OCI-LY3 (cell line): ENCODE measurements at regions not wholly inside any gene's neighbourhood (a gene's known extent, or its start where the extent isn't known, plus 50 kb on each side); places are given as distances from the start of the nearest gene placed in this dataset.

Experiments used
- CTCF ChIP-seq: fragments of 200-600, 300-600 bp; sonication (generic); IDR thresholded peaks from 2 replicates; pipeline ENCODE4 v1.5.1; 2014; ENCODE audit warnings: antibody characterized with exemption, low read length, low read depth
- EZH2phosphoT487 ChIP-seq: fragments of 200-600 bp; shearing (Covaris generic); IDR thresholded peaks from 2 replicates; pipeline ENCODE4 v1.6.1; 2018; ENCODE audit warnings: antibody characterized with exemption, mixed run types, low read depth

DNA sequence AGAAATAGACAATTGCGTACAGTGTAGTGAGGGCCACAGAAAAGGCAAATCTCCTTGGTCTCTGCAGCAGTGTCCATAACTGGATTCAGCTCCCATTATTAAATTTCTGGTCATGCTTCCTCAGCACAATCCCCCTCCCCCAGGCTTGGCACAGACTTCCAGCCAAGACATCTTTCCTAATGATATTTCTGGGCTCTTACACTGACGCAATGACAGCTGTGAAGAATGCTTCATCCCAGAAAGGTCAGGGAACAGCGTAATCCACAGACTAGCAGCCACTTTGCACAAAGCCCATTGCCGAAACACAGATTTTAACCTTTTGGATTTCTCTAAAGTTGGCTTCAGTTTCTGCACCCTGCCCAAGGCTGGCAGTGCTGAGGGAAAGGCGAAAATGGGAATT lies 597.6 kb upstream of the CPEB2 start:
- TF ChIP-seq CTCF (no peak), EZH2phosphoT487 (no peak)
